Activated CD4-positive, alpha-beta T cell treated with anti-CD3 and anti-CD28 coated beads, Interleukin-2, amount 50 U/mL, for 48 hours (primary cell): ENCODE measurements at regions not wholly inside any gene's neighbourhood (a gene's known extent, or its start where the extent isn't known, plus 50 kb on each side); places are given as distances from the start of the nearest gene placed in this dataset.
A peak's percentile ranks its signal among the peaks of the same experiment; 100 is the strongest.
"Not testable (repeated sequence)": the region's sequence is repeated elsewhere in the genome, so short reads cannot be mapped to it uniquely, and the experiment has no call there.

Experiments
- DNase-seq, 2 experiments: peaks; one replicate each; pipeline ENCODE4 v3.0.0-alpha.2; 2020

- no peak for DNase-seq
Measured at GRCh38 chr10:2918489-2918888, 148.9 kb upstream of the PFKP start.

DNA sequence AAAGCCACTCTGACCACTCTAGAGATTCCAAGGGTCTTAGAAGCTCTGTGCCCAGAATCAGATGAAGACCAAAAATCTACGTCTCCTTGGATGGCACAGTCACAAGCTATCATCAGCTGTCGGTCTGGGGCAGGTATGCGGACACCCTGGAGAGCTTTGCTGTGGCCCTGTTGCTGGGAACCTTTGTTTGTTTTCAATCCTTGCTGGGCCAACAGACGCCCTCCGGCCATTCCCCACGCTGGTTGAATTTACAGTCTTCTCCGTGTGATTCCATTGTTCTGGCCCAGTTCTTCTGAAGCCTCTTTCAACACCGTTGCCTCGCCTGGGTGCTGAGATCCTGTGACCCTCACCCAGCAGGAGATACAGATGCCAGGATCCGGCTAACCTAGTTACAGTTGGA is 149.4 kb upstream of the PFKP start:
- no peak for DNase-seq

GRCh38 chr10:2915412-2915811 is 151.9 kb upstream of the PFKP start:
- no peak for DNase-seq

DNA sequence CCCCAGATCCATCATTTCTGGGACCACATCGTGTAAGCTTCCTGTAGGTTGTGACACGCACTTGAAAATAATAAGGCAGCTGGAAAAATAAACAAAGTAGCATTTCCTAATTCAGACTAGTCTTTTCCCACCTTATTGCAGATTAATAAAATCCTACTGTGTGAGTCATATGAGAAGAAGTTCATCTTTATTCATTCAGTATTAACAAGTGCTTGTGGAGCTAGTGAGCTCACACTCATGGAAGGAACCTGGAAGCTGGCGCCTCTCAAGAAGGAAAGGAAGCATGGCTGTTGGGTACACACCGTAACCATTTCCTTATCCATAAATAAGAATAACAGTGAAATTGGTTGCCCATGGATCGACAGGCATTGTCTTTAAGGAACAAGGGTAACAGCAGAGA is 152.6 kb upstream of the PFKP start:
- no peak for DNase-seq

- no peak for DNase-seq
Measured at GRCh38 chr10:2913474-2913873, 153.9 kb upstream of the PFKP start.

DNA sequence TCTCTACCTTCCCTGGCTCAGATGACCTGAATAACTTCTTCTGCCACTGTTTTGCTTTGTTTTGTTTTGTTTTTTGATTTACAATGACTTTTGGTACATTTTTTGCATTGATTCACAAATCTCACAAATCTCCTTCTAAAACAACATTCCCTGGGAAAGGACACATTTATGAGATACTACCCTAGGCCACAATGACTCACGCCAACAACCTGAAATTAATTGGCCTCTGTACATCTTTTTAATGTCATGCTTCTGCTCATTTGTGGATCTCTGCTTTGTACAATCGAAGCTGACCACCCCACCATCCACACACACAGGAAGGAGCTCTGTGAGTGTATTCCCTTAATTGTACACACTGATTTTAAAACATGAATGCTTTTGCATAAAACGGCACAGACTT is 156.7 kb upstream of the PFKP start:
- no peak for DNase-seq

GRCh38 chr10:2909921-2910320 is 157.4 kb upstream of the PFKP start:
- DNase-seq, result no peak

DNA sequence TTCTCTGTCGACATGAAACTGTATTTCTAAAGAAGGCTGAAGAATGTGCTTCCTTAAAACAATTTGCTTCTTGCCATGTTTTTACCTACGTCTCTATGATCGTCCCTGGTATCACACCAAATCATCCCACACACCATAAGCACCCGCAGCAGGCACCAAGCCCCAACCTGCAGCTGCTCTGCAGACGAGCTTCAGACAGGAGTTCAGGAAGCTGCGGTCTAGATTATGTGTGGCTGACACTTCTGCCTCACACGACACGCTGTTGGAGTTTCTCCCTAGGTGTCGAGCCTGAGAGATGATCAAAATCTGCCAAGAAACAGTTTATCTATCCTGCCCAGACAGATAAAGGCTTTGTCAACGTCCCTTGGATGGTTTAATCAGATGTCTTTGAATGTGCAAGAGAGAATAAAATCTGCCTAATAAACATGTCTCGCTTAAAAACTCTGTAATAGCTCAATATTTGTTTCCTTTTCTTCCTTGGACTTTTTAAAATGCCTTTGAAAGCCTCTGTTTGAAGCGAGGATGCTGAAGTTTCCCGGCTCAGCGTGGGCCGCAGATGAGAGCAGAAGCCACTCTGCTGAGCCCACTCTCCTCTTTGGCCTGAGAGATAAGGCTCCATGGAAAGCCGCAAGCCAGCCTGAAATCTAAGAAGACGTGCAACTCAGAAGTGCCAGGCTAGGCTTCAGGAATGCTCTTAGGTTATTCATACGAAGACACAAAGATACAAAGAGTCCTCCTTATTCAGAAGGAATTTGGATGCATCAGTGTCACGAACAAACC is 158.3 kb upstream of the PFKP start:
- DNase-seq, result peak in 1 of 2 experiments; percentile 16

DNA sequence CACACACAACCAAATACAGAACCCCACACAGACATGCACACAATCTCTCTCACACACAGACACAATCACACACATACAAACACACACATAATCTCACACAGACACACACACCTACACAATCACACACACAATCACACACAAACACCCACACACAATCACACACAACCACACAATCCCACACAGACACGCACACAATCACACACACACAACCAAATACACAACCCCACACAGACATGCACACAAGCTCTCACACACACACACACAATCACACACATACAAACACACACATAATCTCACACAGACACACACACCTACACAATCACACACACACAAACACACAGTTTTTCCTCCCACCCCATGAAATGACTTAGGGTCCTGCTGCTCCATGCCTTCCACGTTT is 160.4 kb upstream of the PFKP start:
- no peak for DNase-seq

DNA sequence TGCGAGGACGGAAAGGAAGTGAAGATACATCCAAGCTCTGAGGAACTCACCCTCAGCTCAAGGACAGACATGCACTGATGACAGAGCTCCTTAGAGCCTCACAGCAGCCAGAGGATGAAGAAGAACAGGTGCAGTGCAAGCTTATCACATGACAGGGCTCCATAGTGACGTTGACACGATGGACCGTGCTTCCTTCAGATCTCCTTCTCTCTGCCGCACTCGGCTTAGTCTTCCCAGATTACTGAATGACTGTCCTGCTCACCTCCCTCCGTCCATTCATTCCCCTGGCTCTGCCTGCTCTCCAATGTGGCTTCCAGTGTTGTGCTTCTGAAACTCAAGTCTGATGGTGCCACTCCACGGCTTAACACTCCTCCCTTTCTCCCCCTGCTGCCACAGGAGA is 161.5 kb upstream of the PFKP start:
- no peak for DNase-seq

- DNase-seq, result no peak
Measured at GRCh38 chr10:2900530-2900929, 166.8 kb upstream of the PFKP start.

DNA sequence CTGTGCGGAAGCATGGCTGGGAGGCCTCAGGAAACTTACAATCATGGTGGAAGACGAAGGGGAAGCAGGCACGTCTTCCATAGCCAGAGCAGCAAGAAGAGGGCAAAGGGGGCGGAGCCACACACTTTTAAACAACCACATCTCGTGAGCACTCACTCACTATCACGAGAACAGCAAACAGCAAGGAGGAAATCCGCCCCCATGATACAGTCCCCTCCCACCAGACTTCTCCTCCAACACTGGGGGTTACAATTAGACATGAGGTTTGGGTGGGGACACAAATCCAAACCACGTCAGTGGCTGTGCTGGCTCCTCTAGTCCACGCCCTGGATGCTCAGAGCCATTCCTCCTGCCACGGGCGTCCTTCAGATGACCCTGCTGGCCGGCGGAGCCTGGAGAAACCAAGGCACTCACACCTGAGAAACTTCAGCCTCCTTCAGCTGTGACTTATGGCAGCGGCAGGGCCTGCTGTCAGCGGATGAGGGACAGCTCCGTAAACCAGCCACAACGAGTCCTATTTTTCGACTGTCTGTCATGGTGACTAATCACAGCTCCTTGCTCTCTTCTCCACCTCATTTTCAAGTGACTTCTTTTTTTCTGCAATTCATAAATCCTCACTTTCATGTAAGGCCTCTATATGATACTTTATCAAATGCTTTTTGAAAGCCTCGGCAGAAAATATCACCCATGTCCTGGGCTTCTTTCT is 167.9 kb upstream of the PFKP start:
- no peak for DNase-seq

- no peak for DNase-seq
Measured at GRCh38 chr10:2898509-2898860, 168.9 kb upstream of the PFKP start.

DNA sequence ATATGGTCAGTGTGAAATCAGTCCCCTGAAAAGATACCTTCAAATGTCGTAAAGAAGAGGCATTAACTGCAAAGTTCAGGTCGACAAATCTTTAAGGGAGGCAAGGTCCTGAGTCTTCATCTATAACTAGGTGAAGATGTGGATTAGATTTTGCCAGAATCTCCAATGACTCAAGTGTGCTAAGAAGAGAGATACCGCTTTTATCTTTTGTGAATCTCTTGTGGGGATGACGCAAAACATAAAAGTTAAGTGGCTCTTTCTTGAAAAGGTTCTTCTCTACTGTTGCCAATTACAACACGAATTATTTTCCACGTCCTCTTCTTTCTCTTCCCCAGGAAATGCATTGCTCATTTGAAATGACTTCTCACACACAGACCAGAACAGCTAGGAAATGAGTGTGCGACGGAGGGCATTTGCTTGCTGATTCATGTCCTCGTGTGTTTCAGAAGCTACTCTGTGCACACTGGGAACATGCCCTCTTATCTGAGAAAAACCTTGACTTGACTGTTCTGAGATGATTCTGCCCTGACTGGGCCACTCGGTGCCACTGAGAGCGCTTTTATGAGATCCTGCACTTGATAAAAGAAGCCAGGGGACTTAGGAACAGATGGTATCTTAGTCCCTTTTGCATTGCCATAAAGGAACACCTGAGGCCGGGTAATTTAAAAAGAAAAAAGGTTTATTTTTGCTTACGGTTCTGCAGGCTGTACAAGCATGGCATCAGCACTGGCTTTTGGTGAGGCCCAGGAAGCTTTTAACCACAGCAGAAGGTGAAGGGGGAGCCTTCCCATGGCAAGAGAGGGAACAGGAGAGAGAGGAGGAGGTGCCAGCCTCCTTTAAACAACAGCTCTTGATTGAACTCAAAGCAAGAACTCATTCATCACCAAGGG is 169.5 kb upstream of the PFKP start:
- peak; percentile 4 to 12 for DNase-seq

DNA sequence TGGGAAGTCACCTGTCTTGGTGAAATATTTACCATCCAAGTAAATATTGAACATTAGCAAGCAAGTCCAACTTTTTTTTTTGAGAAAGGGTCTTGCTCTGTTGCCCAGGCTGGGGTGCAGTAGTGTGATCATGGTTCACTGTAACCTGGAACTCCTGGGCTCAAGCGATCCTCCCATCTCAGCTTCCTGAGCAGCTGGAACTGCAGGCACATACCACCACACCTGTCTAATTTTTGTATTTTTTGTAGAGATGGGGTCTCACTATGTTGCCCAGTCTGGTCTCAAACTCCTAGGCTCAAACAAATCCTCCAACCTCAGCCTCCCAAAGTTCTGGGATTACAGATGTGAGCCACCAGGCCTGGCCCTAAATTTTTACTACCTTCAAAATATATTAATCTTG is 171.0 kb upstream of the PFKP start:
- DNase-seq, result not testable (repeated sequence)

GRCh38 chr10:2895594-2896196 is 171.7 kb upstream of the PFKP start:
- no peak for DNase-seq

DNA sequence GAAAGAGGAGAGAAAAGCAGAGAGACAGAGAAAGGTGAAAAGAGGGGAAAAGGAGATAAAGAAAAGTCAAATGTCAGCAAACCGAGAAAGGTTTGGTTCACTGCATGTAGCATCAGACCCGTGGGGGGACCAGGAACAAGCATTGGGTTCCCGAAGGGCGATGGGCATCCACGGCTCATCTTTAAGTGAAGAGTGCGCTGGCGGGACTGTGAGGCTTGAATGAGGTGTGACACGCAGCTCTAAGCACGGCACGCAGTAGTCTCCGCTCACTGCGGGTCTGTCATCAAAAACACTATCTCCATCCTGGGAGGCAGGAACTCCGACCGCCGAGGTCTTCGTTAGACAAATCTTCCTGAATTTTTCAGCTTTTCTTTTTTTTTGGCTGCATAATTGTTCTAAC is 173.4 kb upstream of the PFKP start:
- DNase-seq, result no peak

GRCh38 chr10:2893158-2893845 is 174.0 kb upstream of the PFKP start:
- DNase-seq, result no peak

DNA sequence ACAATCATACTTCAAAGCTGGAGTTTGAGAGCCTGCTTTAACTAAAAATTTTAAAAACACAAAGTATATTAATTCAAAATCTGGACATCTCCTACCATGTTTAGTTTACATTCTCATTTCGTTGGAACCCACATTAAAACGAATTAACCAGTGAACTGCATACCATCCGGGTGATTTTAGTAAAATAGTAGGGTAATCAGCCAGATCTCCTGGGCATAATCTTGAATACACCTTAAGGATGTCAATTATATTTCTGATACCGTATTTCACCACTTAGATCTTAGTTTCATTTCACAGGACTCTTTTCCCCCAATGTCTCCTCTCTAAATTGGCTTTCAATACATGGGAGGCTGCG is 175.6 kb upstream of the PFKP start:
- DNase-seq, result no peak

- no peak for DNase-seq
Measured at GRCh38 chr10:2891073-2891769, 176.1 kb upstream of the PFKP start.

- DNase-seq, result no peak
Measured at GRCh38 chr10:2890093-2890492, 177.3 kb upstream of the PFKP start.

- DNase-seq, result no peak
Measured at GRCh38 chr10:2888403-2889004, 178.8 kb upstream of the PFKP start.
